Liver (tissue), 3 donors: ENCODE measurements at regions not wholly inside any gene's neighbourhood (a gene's known extent, or its start where the extent isn't known, plus 50 kb on each side); places are given as distances from the start of the nearest gene placed in this dataset.
"Not testable (repeated sequence)": the region's sequence is repeated elsewhere in the genome, so short reads cannot be mapped to it uniquely, and the experiment has no call there.

Experiments
- CTCF ChIP-seq: fragments of 150-350 bp; IDR thresholded peaks from 2 replicates; pipeline ENCODE4 v1.5.1; 2017; ENCODE audit warnings: improper control_type of control experiment, low read depth, low read length; ENCODE audit not compliant: missing input control
- EGR1 ChIP-seq, 2 donors: IDR thresholded peaks; 2 replicates each; pipeline ENCODE4 v1.6.1; 2016 to 2018; ENCODE audit warnings: antibody characterized with exemption in 2 of 2, low read depth in 2 of 2
- FOXA1 ChIP-seq: IDR thresholded peaks from 2 replicates; pipeline ENCODE4 v1.6.1; 2016; ENCODE audit warnings: antibody characterized with exemption
- FOXA2 ChIP-seq: IDR thresholded peaks from 2 replicates; pipeline ENCODE4 v1.6.1; 2016; ENCODE audit warnings: antibody characterized with exemption
- GABPA ChIP-seq, 2 donors: IDR thresholded peaks in 1 of 2; conservative IDR thresholded peaks in 1 of 2; 2 replicates each; pipeline ENCODE4 v1.6.1; 2016; ENCODE audit warnings: antibody characterized with exemption in 2 of 2, mild to moderate bottlenecking in 1 of 2, moderate library complexity in 1 of 2
- HNF4G ChIP-seq: IDR thresholded peaks from 2 replicates; pipeline ENCODE4 v1.6.1; 2016; ENCODE audit warnings: antibody characterized with exemption
- NR2F2 ChIP-seq: IDR thresholded peaks from 2 replicates; pipeline ENCODE4 v1.6.1; 2016; ENCODE audit warnings: antibody characterized with exemption
- RAD21 ChIP-seq, 2 donors: IDR thresholded peaks; 2 replicates each; pipeline ENCODE4 v1.6.1; 2016; ENCODE audit warnings: antibody characterized with exemption in 2 of 2, mild to moderate bottlenecking in 2 of 2
- REST ChIP-seq: IDR thresholded peaks from 2 replicates; pipeline ENCODE4 v1.6.1; 2016; ENCODE audit warnings: antibody characterized with exemption, mild to moderate bottlenecking
- SP1 ChIP-seq: IDR thresholded peaks from 2 replicates; pipeline ENCODE4 v1.6.1; 2018; ENCODE audit warnings: antibody characterized with exemption, mild to moderate bottlenecking
- TAF1 ChIP-seq: conservative IDR thresholded peaks from 2 replicates; pipeline ENCODE4 v1.6.1; 2016; ENCODE audit warnings: antibody characterized with exemption, mild to moderate bottlenecking
- donor health status: healthy.
- donor health status: healthy.

- TF ChIP-seq CTCF; RAD21 (IDR thresholded peaks at IDR 0.05); GABPA (IDR thresholded peaks at IDR 0.05 in 1 of 2, conservative IDR thresholded peaks at IDR 0.05 in 1 of 2); FOXA2; EGR1 (IDR thresholded peaks at IDR 0.05; ENCODE audit: low read depth in 2 of 2); NR2F2; FOXA1; SP1; HNF4G; REST; TAF1: not testable (repeated sequence)
Measured at GRCh38 chr11:29050962-29051361, 942.8 kb downstream of the METTL15 start.
